Caco-2 (cell line): ENCODE measurements at regions not wholly inside any gene's neighbourhood (a gene's known extent, or its start where the extent isn't known, plus 50 kb on each side); places are given as distances from the start of the nearest gene placed in this dataset.

Experiments used
- BruUV-seq: library from RNA; stranded (reverse); fragments of 400-500 nt; replicated peaks from 2 replicates; lab custom pipeline; 2021; lab: Mats Ljungman, UMichigan
- CTCF ChIA-PET: fragments of 300-600 bp; sonication (Branson Sonifier 250); formaldehyde crosslinking; loops from one replicate; lab custom pipeline; 2022; ENCODE audit warnings: antibody characterized with exemption; lab: Charles Lee
- POLR2A ChIA-PET: fragments of 300-600 bp; sonication (Branson Sonifier 250); formaldehyde crosslinking; loops from one replicate; lab custom pipeline; 2022; ENCODE audit warnings: antibody characterized with exemption; lab: Charles Lee
- DNase-seq, 2 experiments: peaks; one replicate each; pipeline versions ENCODE4 v3.0.0 to v3.0.0-alpha.2; 2020 to 2022
- H3K27me3 ChIP-seq: replicated peaks from 2 replicates; pipeline ENCODE4 v1.6.0; 2011; ENCODE audit warnings: low read length; ENCODE audit not compliant: control insufficient read depth, insufficient read depth
- H3K36me3 ChIP-seq: 2 replicates; pipeline ENCODE4 v1.5.1; 2011; ENCODE audit warnings: low read length; ENCODE audit not compliant: control insufficient read depth, insufficient read depth
- H3K4me1 ChIP-seq: fragments of 250-450 bp; sonication (Bioruptor Pico); 2 replicates; pipeline ENCODE4 v1.5.1; 2020; ENCODE audit warnings: mild to moderate bottlenecking
- H3K4me3 ChIP-seq: 2 replicates; pipeline ENCODE4 v1.5.1; 2011; ENCODE audit warnings: low read depth, mild to moderate bottlenecking, control low read depth, low read length
- H3K9me3 ChIP-seq: fragments of 250-450 bp; sonication (Bioruptor Pico); 2 replicates; pipeline ENCODE4 v1.5.1; 2020; ENCODE audit warnings: mild to moderate bottlenecking, moderate library complexity
- H3K27ac Mint-ChIP-seq: one replicate; pipeline ENCODE4 v1.8.0; 2022; ENCODE audit warnings: mixed read lengths; ENCODE audit not compliant: unreplicated experiment
- H3K27me3 Mint-ChIP-seq: one replicate; pipeline ENCODE4 v1.8.0; 2022; ENCODE audit warnings: mixed read lengths; ENCODE audit not compliant: insufficient read depth, unreplicated experiment
- H3K36me3 Mint-ChIP-seq: one replicate; pipeline ENCODE4 v1.8.0; 2022; ENCODE audit warnings: mild to moderate bottlenecking, mixed read lengths; ENCODE audit not compliant: insufficient read depth, unreplicated experiment
- H3K4me1 Mint-ChIP-seq: one replicate; pipeline ENCODE4 v1.8.0; 2022; ENCODE audit warnings: low read depth, mixed read lengths; ENCODE audit not compliant: unreplicated experiment
- H3K4me3 Mint-ChIP-seq: one replicate; pipeline ENCODE4 v1.8.0; 2022; ENCODE audit warnings: mild to moderate bottlenecking, moderate library complexity, mixed read lengths; ENCODE audit not compliant: unreplicated experiment
- H3K9me3 Mint-ChIP-seq: one replicate; pipeline ENCODE4 v1.8.0; 2022; ENCODE audit warnings: mixed read lengths; ENCODE audit not compliant: unreplicated experiment
- CTCF ChIP-seq, 2 experiments: fragments of 200-600 bp in 1 of 2; IDR thresholded peaks; 1 replicate in 1 of 2; 2 replicates in 1 of 2; pipeline versions ENCODE4 v1.5.1 to v1.8.0; 2011 to 2022; ENCODE audit warnings: antibody characterized with exemption in 1 of 2, control low read depth in 1 of 2, inconsistent platforms in 1 of 2, low read depth in 1 of 2, low read length in 1 of 2, mild to moderate bottlenecking in 1 of 2, moderate library complexity in 1 of 2; ENCODE audit not compliant: insufficient read depth in 1 of 2, severe bottlenecking in 1 of 2, unreplicated experiment in 1 of 2
- intact Hi-C: fragments of 100-400 bp; cut with micrococcal nuclease; formaldehyde crosslinking; loops from one replicate; pipeline ENCODE4 v1.10.0; 2022; ENCODE audit not compliant: unreplicated experiment

- no peak for DNase-seq
- H3K4me3 Mint-ChIP-seq: no peak overlapping the region
- H3K9me3 Mint-ChIP-seq: no peaks in the 10 kb centered on the region
- Histone ChIP-seq H3K9me3 (no peaks in the 10 kb centered on the region), H3K27me3 (no peaks in the 10 kb centered on the region), H3K4me3 (no peak overlapping the region), H3K4me1 (no peaks in the 10 kb centered on the region), H3K36me3 (no peaks in the 10 kb centered on the region)
- ChIA-PET CTCF (no interaction called here), POLR2A (no interaction called here)
- no peaks in the 10 kb centered on the region for H3K36me3 Mint-ChIP-seq
- TF ChIP-seq CTCF (IDR thresholded peaks at IDR 0.05; ENCODE audit: insufficient read depth in 1 of 2, low read depth in 1 of 2, low read length in 1 of 2, severe bottlenecking in 1 of 2, unreplicated experiment in 1 of 2): no peak
- no peaks in the 10 kb centered on the region for H3K27me3 Mint-ChIP-seq
- intact Hi-C loops: no loop called here
- H3K4me1 Mint-ChIP-seq: no peaks in the 10 kb centered on the region
- no TSS peak for BruUV-seq
- H3K27ac Mint-ChIP-seq: no peak overlapping the region
Observed at GRCh38 chr4:87901422-87901992, 68.7 kb downstream of the MEPE start.

GRCh38 chr4:87904639-87905160, 70.8 kb upstream of the SPP1 start:
- no peak for TF ChIP-seq CTCF (IDR thresholded peaks at IDR 0.05; ENCODE audit: insufficient read depth in 1 of 2, low read depth in 1 of 2, low read length in 1 of 2, severe bottlenecking in 1 of 2, unreplicated experiment in 1 of 2)
- Histone ChIP-seq H3K9me3 (peaks cover 5% of the 10 kb centered on the region), H3K27me3 (no peaks in the 10 kb centered on the region), H3K4me3 (no peak overlapping the region), H3K36me3 (no peaks in the 10 kb centered on the region), H3K4me1 (peaks cover 23% of the 10 kb centered on the region)
- peaks cover 7% of the 10 kb centered on the region for H3K4me1 Mint-ChIP-seq
- intact Hi-C loops: no loop called here
- peaks cover 7% of the 10 kb centered on the region for H3K9me3 Mint-ChIP-seq
- DNase-seq: no peak
- POLR2A ChIA-PET: no interaction called here
- no TSS peak for BruUV-seq
- peaks cover 6% of the 10 kb centered on the region for H3K36me3 Mint-ChIP-seq
- H3K27me3 Mint-ChIP-seq: no peaks in the 10 kb centered on the region
- CTCF ChIA-PET: no interaction called here
- H3K4me3 Mint-ChIP-seq: no peak overlapping the region
- no peak overlapping the region for H3K27ac Mint-ChIP-seq

- H3K9me3 Mint-ChIP-seq: peaks cover 18% of the 10 kb centered on the region
- H3K36me3 Mint-ChIP-seq: peaks cover 11% of the 10 kb centered on the region
- no peak overlapping the region for H3K4me3 Mint-ChIP-seq
- no peaks in the 10 kb centered on the region for H3K27me3 ChIP-seq
- ChIA-PET CTCF (no interaction called here), POLR2A (no interaction called here)
- intact Hi-C loops: loop anchor here (1.0 kb wide), 1 partner anchor 42 kb away; no protein-coding TSS in a partner anchor
- peak in 1 of 2 experiments; percentile 33 for DNase-seq
- H3K36me3 ChIP-seq: no peaks in the 10 kb centered on the region
- peaks cover 5% of the 10 kb centered on the region for H3K9me3 ChIP-seq
- BruUV-seq: no TSS peak
- H3K27me3 Mint-ChIP-seq: no peaks in the 10 kb centered on the region
- no peak for TF ChIP-seq CTCF (IDR thresholded peaks at IDR 0.05; ENCODE audit: insufficient read depth in 1 of 2, low read depth in 1 of 2, low read length in 1 of 2, severe bottlenecking in 1 of 2, unreplicated experiment in 1 of 2)
- H3K4me1 Mint-ChIP-seq: peaks cover 26% of the 10 kb centered on the region
- H3K4me1 ChIP-seq: peaks cover 41% of the 10 kb centered on the region
- no peak overlapping the region for H3K4me3 ChIP-seq
- H3K27ac Mint-ChIP-seq: no peak overlapping the region
Observed at GRCh38 chr4:87908336-87908735, 67.2 kb upstream of the SPP1 start.
